ENCODE measurements at regions not wholly inside any gene's neighbourhood (a gene's known extent, or its start where the extent isn't known, plus 50 kb on each side); places are given as distances from the start of the nearest gene placed in this dataset.

- Histone ChIP-seq H3K9me3 (ENCODE audit: insufficient read depth, low read length) (peaks cover 10% of the 10 kb centered on the region; the same call in 1 of the 2 replicates), H3K27me3 (ENCODE audit: insufficient read depth, insufficient read length) (no peaks in the 10 kb centered on the region), H3K9ac (ENCODE audit: insufficient read length, low read depth) (no peak overlapping the region), H3K4me1 (ENCODE audit: insufficient read depth, insufficient read length) (peaks cover 18% of the 10 kb centered on the region), H3K4me3 (ENCODE audit: insufficient read length, low read depth) (no peak overlapping the region), H3K36me3 (ENCODE audit: insufficient read depth, insufficient read length, low read length) (no peaks in the 10 kb centered on the region)
- no peak for DNase-seq (ENCODE audit: low read depth, low spot score)
- no peak for TF ChIP-seq SUZ12 (IDR thresholded peaks at IDR 0.05; ENCODE audit: extremely low read depth, insufficient read depth, insufficient read length)
- no peak for TF ChIP-seq ZNF274 (IDR thresholded peaks at IDR 0.05; ENCODE audit: low read depth, low read length)
- no peak for TF ChIP-seq YY1 (IDR thresholded peaks at IDR 0.05; ENCODE audit: insufficient read depth, insufficient read length)
Observed at GRCh38 chr15:70293138-70293537, 195.4 kb upstream of the TLE3 start.

- H3K9ac ChIP-seq (ENCODE audit: insufficient read length, low read depth): no peak overlapping the region
Observed at GRCh38 chr15:70292076-70292760, 194.5 kb upstream of the TLE3 start.

GRCh38 chr15:70291305-70292075 lies 193.8 kb upstream of the TLE3 start:
- no peaks in the 10 kb centered on the region for H3K27me3 ChIP-seq (ENCODE audit: insufficient read depth, insufficient read length)

More at GRCh38 chr15:70292076-70292760, 194.5 kb upstream of the TLE3 start:
- DNase-seq (ENCODE audit: low read depth, low spot score): no peak
- Histone ChIP-seq H3K36me3 (ENCODE audit: insufficient read depth, insufficient read length, low read length) (no peaks in the 10 kb centered on the region), H3K4me3 (ENCODE audit: insufficient read length, low read depth) (no peak overlapping the region), H3K27me3 (ENCODE audit: insufficient read depth, insufficient read length) (no peaks in the 10 kb centered on the region), H3K4me1 (ENCODE audit: insufficient read depth, insufficient read length) (peaks cover 18% of the 10 kb centered on the region), H3K9me3 (ENCODE audit: insufficient read depth, low read length) (peaks cover 10% of the 10 kb centered on the region; the same call in 1 of the 2 replicates)
- TF ChIP-seq YY1 (IDR thresholded peaks at IDR 0.05; ENCODE audit: insufficient read depth, insufficient read length) (no peak), ZNF274 (IDR thresholded peaks at IDR 0.05; ENCODE audit: low read depth, low read length) (no peak)

GRCh38 chr15:70290708-70291107 lies 193.0 kb upstream of the TLE3 start:
- no peak for DNase-seq (ENCODE audit: low read depth, low spot score)
- Histone ChIP-seq H3K36me3 (ENCODE audit: insufficient read depth, insufficient read length, low read length) (no peaks in the 10 kb centered on the region), H3K4me1 (ENCODE audit: insufficient read depth, insufficient read length) (peaks cover 21% of the 10 kb centered on the region), H3K27me3 (ENCODE audit: insufficient read depth, insufficient read length) (no peaks in the 10 kb centered on the region), H3K9ac (ENCODE audit: insufficient read length, low read depth) (no peak overlapping the region), H3K4me3 (ENCODE audit: insufficient read length, low read depth) (no peak overlapping the region), H3K9me3 (ENCODE audit: insufficient read depth, low read length) (peaks cover 10% of the 10 kb centered on the region; the same call in 1 of the 2 replicates)
- TF ChIP-seq SUZ12 (IDR thresholded peaks at IDR 0.05; ENCODE audit: extremely low read depth, insufficient read depth, insufficient read length) (no peak), YY1 (IDR thresholded peaks at IDR 0.05; ENCODE audit: insufficient read depth, insufficient read length) (no peak), ZNF274 (IDR thresholded peaks at IDR 0.05; ENCODE audit: low read depth, low read length) (no peak)

More at GRCh38 chr15:70291305-70292075, 193.8 kb upstream of the TLE3 start:
- Histone ChIP-seq H3K9me3 (ENCODE audit: insufficient read depth, low read length) (peaks cover 10% of the 10 kb centered on the region; the same call in 1 of the 2 replicates), H3K36me3 (ENCODE audit: insufficient read depth, insufficient read length, low read length) (no peaks in the 10 kb centered on the region), H3K4me1 (ENCODE audit: insufficient read depth, insufficient read length) (peaks cover 19% of the 10 kb centered on the region), H3K4me3 (ENCODE audit: insufficient read length, low read depth) (no peak overlapping the region), H3K9ac (ENCODE audit: insufficient read length, low read depth) (no peak overlapping the region)
- no peak for TF ChIP-seq SUZ12 (IDR thresholded peaks at IDR 0.05; ENCODE audit: extremely low read depth, insufficient read depth, insufficient read length)
- TF ChIP-seq ZNF274 (IDR thresholded peaks at IDR 0.05; ENCODE audit: low read depth, low read length): no peak
- no peak for TF ChIP-seq YY1 (IDR thresholded peaks at IDR 0.05; ENCODE audit: insufficient read depth, insufficient read length)
- DNase-seq (ENCODE audit: low read depth, low spot score): no peak

- Histone ChIP-seq H3K9ac (ENCODE audit: insufficient read length, low read depth) (no peak overlapping the region), H3K9me3 (ENCODE audit: insufficient read depth, low read length) (peaks cover 10% of the 10 kb centered on the region; the same call in 1 of the 2 replicates), H3K4me1 (ENCODE audit: insufficient read depth, insufficient read length) (peaks cover 21% of the 10 kb centered on the region), H3K4me3 (ENCODE audit: insufficient read length, low read depth) (no peak overlapping the region), H3K27me3 (ENCODE audit: insufficient read depth, insufficient read length) (no peaks in the 10 kb centered on the region), H3K36me3 (ENCODE audit: insufficient read depth, insufficient read length, low read length) (no peaks in the 10 kb centered on the region)
- peak; percentile 47 for DNase-seq (ENCODE audit: low read depth, low spot score)
- no peak for TF ChIP-seq ZNF274 (IDR thresholded peaks at IDR 0.05; ENCODE audit: low read depth, low read length)
- no peak for TF ChIP-seq SUZ12 (IDR thresholded peaks at IDR 0.05; ENCODE audit: extremely low read depth, insufficient read depth, insufficient read length)
- TF ChIP-seq YY1 (IDR thresholded peaks at IDR 0.05; ENCODE audit: insufficient read depth, insufficient read length): no peak
Observed at GRCh38 chr15:70289191-70289955, 191.7 kb upstream of the TLE3 start.

GRCh38 chr15:70286113-70286806 lies 188.5 kb upstream of the TLE3 start:
- DNase-seq (ENCODE audit: low read depth, low spot score): peak; percentile 89
- TF ChIP-seq ZNF274 (IDR thresholded peaks at IDR 0.05; ENCODE audit: low read depth, low read length) (no peak), YY1 (IDR thresholded peaks at IDR 0.05; ENCODE audit: insufficient read depth, insufficient read length) (no peak), SUZ12 (IDR thresholded peaks at IDR 0.05; ENCODE audit: extremely low read depth, insufficient read depth, insufficient read length) (no peak)
- H3K4me1 ChIP-seq (ENCODE audit: insufficient read depth, insufficient read length): peaks cover 18% of the 10 kb centered on the region
- H3K36me3 ChIP-seq (ENCODE audit: insufficient read depth, insufficient read length, low read length): no peaks in the 10 kb centered on the region
- no peak overlapping the region for H3K9ac ChIP-seq (ENCODE audit: insufficient read length, low read depth)
- no peak overlapping the region for H3K4me3 ChIP-seq (ENCODE audit: insufficient read length, low read depth)
- H3K27me3 ChIP-seq (ENCODE audit: insufficient read depth, insufficient read length): no peaks in the 10 kb centered on the region
- no peaks in the 10 kb centered on the region for H3K9me3 ChIP-seq (ENCODE audit: insufficient read depth, low read length)

All from NT2/D1 (cell line).